LNCAP (cell line): ENCODE measurements at regions not wholly inside any gene's neighbourhood (a gene's known extent, or its start where the extent isn't known, plus 50 kb on each side); places are given as distances from the start of the nearest gene placed in this dataset.

ENCODE experiments used
- CTCF ChIP-seq: fragments of 450-650 bp; IDR thresholded peaks from 2 replicates; pipeline ENCODE4 v1.5.1; 2017; ENCODE audit warnings: mild to moderate bottlenecking

GRCh38 chr6:165884813-165885765 is 222.0 kb upstream of the PDE10A start:
- TF ChIP-seq CTCF = peak; percentile 94

- TF ChIP-seq CTCF = no peak
Observed at GRCh38 chr6:165883851-165884640, 221.0 kb upstream of the PDE10A start.

- no peak for TF ChIP-seq CTCF
Observed at GRCh38 chr6:165881806-165882205, 218.8 kb upstream of the PDE10A start.

- TF ChIP-seq CTCF = no peak
Observed at GRCh38 chr6:165880686-165881085, 217.6 kb upstream of the PDE10A start.

- no peak for TF ChIP-seq CTCF
Observed at GRCh38 chr6:165877773-165878172, 214.7 kb upstream of the PDE10A start.

- no peak for TF ChIP-seq CTCF
Observed at GRCh38 chr6:165877192-165877591, 214.2 kb upstream of the PDE10A start.

- no peak for TF ChIP-seq CTCF
Observed at GRCh38 chr6:165876588-165876987, 213.5 kb upstream of the PDE10A start.
